Fibroblast of lung (primary cell): ENCODE measurements at regions not wholly inside any gene's neighbourhood (a gene's known extent, or its start where the extent isn't known, plus 50 kb on each side); places are given as distances from the start of the nearest gene placed in this dataset.

ENCODE experiments used
- EZH2 ChIP-seq: IDR thresholded peaks from 2 replicates; pipeline ENCODE4 v1.5.1; 2012; ENCODE audit warnings: low read length, control low read depth, mild to moderate bottlenecking; ENCODE audit errors: missing control alignments
- TF ChIP-seq, protein P1 (sequence below), 2 donors: IDR thresholded peaks in 1 of 2; conservative IDR thresholded peaks in 1 of 2; 1 replicate in 1 of 2; 2 replicates in 1 of 2; pipeline ENCODE4 v1.5.1; 2011 to 2012; ENCODE audit warnings: low read length in 2 of 2, control low read depth in 1 of 2, inconsistent platforms in 1 of 2, low read depth in 1 of 2, mild to moderate bottlenecking in 1 of 2

DNA sequence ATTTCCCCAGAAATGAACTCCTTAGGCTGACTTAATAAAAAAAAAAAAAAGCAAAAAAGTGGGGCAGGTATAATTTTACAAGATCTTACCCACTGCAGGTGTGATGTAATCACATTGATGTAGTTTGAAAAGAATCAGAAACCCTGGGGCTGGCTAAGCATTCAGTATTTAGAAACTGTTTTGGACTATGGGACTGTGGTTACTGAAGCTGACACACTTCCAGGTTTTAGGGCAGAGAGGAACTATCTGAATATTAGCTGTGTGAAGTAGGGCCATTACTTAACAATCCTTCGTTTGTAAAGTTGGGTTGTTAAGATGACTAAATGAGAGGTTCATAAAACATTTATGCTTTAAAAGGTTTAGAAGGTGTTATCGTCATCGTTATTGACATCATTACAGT is 165.3 kb downstream of the FASLG start:
- TF ChIP-seq, protein P1, sequence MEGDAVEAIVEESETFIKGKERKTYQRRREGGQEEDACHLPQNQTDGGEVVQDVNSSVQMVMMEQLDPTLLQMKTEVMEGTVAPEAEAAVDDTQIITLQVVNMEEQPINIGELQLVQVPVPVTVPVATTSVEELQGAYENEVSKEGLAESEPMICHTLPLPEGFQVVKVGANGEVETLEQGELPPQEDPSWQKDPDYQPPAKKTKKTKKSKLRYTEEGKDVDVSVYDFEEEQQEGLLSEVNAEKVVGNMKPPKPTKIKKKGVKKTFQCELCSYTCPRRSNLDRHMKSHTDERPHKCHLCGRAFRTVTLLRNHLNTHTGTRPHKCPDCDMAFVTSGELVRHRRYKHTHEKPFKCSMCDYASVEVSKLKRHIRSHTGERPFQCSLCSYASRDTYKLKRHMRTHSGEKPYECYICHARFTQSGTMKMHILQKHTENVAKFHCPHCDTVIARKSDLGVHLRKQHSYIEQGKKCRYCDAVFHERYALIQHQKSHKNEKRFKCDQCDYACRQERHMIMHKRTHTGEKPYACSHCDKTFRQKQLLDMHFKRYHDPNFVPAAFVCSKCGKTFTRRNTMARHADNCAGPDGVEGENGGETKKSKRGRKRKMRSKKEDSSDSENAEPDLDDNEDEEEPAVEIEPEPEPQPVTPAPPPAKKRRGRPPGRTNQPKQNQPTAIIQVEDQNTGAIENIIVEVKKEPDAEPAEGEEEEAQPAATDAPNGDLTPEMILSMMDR (conservative IDR thresholded peaks at IDR 0.05 in 1 of 2, IDR thresholded peaks at IDR 0.05 in 1 of 2; ENCODE audit: low read depth in 1 of 2, low read length in 2 of 2) = no peak
- TF ChIP-seq EZH2 = no peak
